ENCODE measurements at regions not wholly inside any gene's neighbourhood (a gene's known extent, or its start where the extent isn't known, plus 50 kb on each side); places are given as distances from the start of the nearest gene placed in this dataset.

- TF ChIP-seq CTCF (IDR thresholded peaks at IDR 0.05; ENCODE audit: insufficient read depth, low read length): no peak
- DNase-seq (ENCODE audit: low read depth): no peak
- H3K4me3 ChIP-seq (ENCODE audit: low read depth, low read length): no peak overlapping the region
These were observed 682.9 kb downstream of the KCNJ3 start for GRCh38 chr2:155381436-155381835.

- H3K4me3 ChIP-seq (ENCODE audit: low read depth, low read length): no peak overlapping the region
- no peak for DNase-seq (ENCODE audit: low read depth)
- no peak for TF ChIP-seq CTCF (IDR thresholded peaks at IDR 0.05; ENCODE audit: insufficient read depth, low read length)
These were observed 681.0 kb downstream of the KCNJ3 start for GRCh38 chr2:155379494-155379893.

- H3K4me3 ChIP-seq (ENCODE audit: low read depth, low read length): no peak overlapping the region
- peak; percentile 2 for DNase-seq (ENCODE audit: low read depth)
- TF ChIP-seq CTCF (IDR thresholded peaks at IDR 0.05; ENCODE audit: insufficient read depth, low read length): no peak
These were observed 679.5 kb downstream of the KCNJ3 start for GRCh38 chr2:155377931-155378444.

- TF ChIP-seq CTCF (IDR thresholded peaks at IDR 0.05; ENCODE audit: insufficient read depth, low read length): no peak
- no peak overlapping the region for H3K4me3 ChIP-seq (ENCODE audit: low read depth, low read length)
- peak; percentile 51 for DNase-seq (ENCODE audit: low read depth)
These were observed 678.8 kb downstream of the KCNJ3 start for GRCh38 chr2:155377266-155377680.

DNA sequence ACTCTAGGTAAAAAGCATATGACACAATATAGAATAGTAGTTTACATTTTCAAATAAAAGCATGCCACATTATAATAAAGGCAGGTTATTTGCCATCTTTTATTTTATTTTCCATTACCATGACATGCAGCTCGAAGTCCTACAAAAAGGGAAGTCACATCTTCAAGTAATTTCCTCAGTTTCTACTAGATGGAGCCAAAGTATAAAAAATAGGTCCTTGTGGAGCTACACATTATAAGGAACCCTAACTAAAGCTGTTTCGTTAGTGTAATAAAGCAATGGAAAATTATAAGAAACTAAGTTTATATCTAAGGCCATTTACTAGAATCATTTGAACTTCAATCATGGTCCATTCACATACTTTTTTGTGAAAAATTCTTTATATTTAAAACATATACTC is 674.5 kb downstream of the KCNJ3 start:
- no peak overlapping the region for H3K4me3 ChIP-seq (ENCODE audit: low read depth, low read length)
- peak; percentile 33 for DNase-seq (ENCODE audit: low read depth)
- TF ChIP-seq CTCF (IDR thresholded peaks at IDR 0.05; ENCODE audit: insufficient read depth, low read length): no peak

DNA sequence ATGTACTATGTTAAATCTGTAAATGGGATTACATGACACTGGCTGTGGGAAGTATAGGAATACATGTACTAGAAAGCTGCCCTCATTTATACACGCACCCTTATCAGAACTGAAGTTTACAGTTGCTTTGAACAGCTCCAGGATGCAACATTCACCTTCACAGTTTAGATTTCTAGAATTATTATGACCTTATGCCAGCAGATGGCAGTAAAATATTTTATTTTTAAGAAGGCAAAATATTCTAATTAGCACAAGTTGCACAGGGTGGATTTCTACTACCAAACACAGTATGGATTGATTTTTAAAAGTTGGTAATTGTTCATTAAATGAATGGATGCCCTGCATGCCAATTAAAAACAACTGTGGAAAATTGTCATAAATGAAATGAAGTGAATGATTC is 670.4 kb downstream of the KCNJ3 start:
- H3K4me3 ChIP-seq (ENCODE audit: low read depth, low read length): no peak overlapping the region
- TF ChIP-seq CTCF (IDR thresholded peaks at IDR 0.05; ENCODE audit: insufficient read depth, low read length): no peak
- DNase-seq (ENCODE audit: low read depth): peak; percentile 17

GRCh38 chr2:155364766-155365165 is 666.3 kb downstream of the KCNJ3 start:
- no peak for TF ChIP-seq CTCF (IDR thresholded peaks at IDR 0.05; ENCODE audit: insufficient read depth, low read length)

More at GRCh38 chr2:155364766-155365165, 666.3 kb downstream of the KCNJ3 start:
- no peak overlapping the region for H3K4me3 ChIP-seq (ENCODE audit: low read depth, low read length)
- DNase-seq (ENCODE audit: low read depth): no peak
